ENCODE measurements at regions not wholly inside any gene's neighbourhood (a gene's known extent, or its start where the extent isn't known, plus 50 kb on each side); places are given as distances from the start of the nearest gene placed in this dataset.

- no peak for TF ChIP-seq CTCF (IDR thresholded peaks at IDR 0.05; ENCODE audit: extremely low read depth, missing control alignments)
- no peak for DNase-seq (ENCODE audit: low spot score)
Measured at GRCh38 chr16:5460701-5461100, 363.1 kb upstream of the EEF2KMT start.

GRCh38 chr16:5459863-5460262 is 362.3 kb upstream of the EEF2KMT start:
- no peak for TF ChIP-seq CTCF (IDR thresholded peaks at IDR 0.05; ENCODE audit: extremely low read depth, missing control alignments)
- no peak for DNase-seq (ENCODE audit: low spot score)

- no peak for TF ChIP-seq CTCF (IDR thresholded peaks at IDR 0.05; ENCODE audit: extremely low read depth, missing control alignments)
- DNase-seq (ENCODE audit: low spot score), result no peak
Measured at GRCh38 chr16:5455110-5455509, 357.5 kb upstream of the EEF2KMT start.

- DNase-seq (ENCODE audit: low spot score), result no peak
- no peak for TF ChIP-seq CTCF (IDR thresholded peaks at IDR 0.05; ENCODE audit: extremely low read depth, missing control alignments)
Measured at GRCh38 chr16:5454349-5454748, 356.8 kb upstream of the EEF2KMT start.

DNA sequence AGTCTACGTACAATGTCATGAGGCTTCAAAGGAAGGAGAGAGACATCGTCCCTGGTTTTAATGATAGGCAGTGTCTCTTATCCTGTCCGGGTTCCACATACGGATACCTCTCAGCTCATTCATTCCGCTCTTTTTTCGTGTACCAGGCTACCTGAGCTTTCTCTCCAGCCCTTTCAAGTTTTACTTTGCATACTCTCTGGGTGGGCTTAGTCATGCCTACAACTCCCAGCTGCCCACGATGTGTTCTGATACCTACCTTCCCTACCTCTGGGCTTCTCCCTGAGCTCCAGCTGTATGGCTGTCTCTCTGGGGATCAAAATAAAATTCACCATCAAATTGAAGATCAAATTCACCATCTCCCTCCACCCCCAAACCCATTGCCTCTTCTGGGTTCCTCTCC is 354.0 kb upstream of the EEF2KMT start:
- no peak for DNase-seq (ENCODE audit: low spot score)
- no peak for TF ChIP-seq CTCF (IDR thresholded peaks at IDR 0.05; ENCODE audit: extremely low read depth, missing control alignments)

GRCh38 chr16:5450409-5451104 is 353.0 kb upstream of the EEF2KMT start:
- no peak for DNase-seq (ENCODE audit: low spot score)

DNA sequence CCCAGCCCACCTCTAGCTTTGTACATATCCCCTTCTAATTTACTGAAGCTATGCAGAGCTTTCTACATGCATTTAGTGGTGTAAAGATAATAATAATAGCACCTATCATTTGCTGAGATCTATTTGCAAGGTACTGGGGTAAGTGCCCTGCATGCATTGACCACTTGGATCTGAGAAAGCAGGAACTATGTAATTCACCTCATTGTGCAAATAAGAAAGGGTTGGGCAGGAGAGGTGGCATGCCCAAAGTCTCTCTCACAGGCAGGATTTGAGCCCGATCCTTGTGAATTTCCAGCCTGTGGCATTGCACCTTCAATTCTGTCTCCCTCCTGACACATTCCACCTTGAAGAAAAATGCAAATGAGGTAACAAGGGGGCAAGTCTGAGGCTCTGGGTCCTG is 352.3 kb upstream of the EEF2KMT start:
- no peak for TF ChIP-seq CTCF (IDR thresholded peaks at IDR 0.05; ENCODE audit: extremely low read depth, missing control alignments)
- DNase-seq (ENCODE audit: low spot score), result no peak

More at GRCh38 chr16:5450409-5451104, 353.0 kb upstream of the EEF2KMT start:
- TF ChIP-seq CTCF (IDR thresholded peaks at IDR 0.05; ENCODE audit: extremely low read depth, missing control alignments), result no peak

All from GM20000 (cell line).